ENCODE measurements at regions not wholly inside any gene's neighbourhood (a gene's known extent, or its start where the extent isn't known, plus 50 kb on each side); places are given as distances from the start of the nearest gene placed in this dataset.

- TF ChIP-seq CTCF (IDR thresholded peaks at IDR 0.05) (no peak), POLR2A (IDR thresholded peaks at IDR 0.05) (no peak)
These were observed 164.4 kb downstream of the NOC3L start for GRCh38 chr10:94198324-94198723.

Measured in heart left ventricle (tissue), 13 donors.